ENCODE measurements at regions not wholly inside any gene's neighbourhood (a gene's known extent, or its start where the extent isn't known, plus 50 kb on each side); places are given as distances from the start of the nearest gene placed in this dataset.

DNA sequence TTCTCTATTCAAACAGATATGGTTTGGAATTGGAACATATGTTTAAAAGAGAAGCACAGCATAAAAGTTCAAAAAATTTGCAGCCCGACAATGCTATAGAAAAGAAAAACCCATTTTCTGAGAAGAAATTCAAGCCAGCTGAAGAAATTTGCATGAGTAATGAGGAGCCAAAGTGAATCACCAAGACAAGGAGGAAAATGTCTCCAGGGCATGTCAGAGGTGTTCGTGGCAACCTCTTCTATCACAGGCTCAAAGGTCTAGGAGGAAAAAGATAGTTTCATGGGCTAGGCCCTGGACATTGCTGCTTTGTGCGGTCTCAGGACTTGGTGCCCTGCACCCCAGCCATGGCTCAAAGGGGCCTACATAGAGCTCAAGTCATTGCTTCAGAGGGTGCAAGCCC, 134.8 kb upstream of the ADAMTS16 start:
- no peak for DNase-seq (ENCODE audit: low read depth)
- TF ChIP-seq, protein P1, sequence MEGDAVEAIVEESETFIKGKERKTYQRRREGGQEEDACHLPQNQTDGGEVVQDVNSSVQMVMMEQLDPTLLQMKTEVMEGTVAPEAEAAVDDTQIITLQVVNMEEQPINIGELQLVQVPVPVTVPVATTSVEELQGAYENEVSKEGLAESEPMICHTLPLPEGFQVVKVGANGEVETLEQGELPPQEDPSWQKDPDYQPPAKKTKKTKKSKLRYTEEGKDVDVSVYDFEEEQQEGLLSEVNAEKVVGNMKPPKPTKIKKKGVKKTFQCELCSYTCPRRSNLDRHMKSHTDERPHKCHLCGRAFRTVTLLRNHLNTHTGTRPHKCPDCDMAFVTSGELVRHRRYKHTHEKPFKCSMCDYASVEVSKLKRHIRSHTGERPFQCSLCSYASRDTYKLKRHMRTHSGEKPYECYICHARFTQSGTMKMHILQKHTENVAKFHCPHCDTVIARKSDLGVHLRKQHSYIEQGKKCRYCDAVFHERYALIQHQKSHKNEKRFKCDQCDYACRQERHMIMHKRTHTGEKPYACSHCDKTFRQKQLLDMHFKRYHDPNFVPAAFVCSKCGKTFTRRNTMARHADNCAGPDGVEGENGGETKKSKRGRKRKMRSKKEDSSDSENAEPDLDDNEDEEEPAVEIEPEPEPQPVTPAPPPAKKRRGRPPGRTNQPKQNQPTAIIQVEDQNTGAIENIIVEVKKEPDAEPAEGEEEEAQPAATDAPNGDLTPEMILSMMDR (conservative IDR thresholded peaks at IDR 0.05; ENCODE audit: control insufficient read depth, insufficient read depth, low read depth, low read length) = no peak
- H3K4me3 ChIP-seq (ENCODE audit: control insufficient read depth, low read depth, low read length) = no peak overlapping the region

DNA sequence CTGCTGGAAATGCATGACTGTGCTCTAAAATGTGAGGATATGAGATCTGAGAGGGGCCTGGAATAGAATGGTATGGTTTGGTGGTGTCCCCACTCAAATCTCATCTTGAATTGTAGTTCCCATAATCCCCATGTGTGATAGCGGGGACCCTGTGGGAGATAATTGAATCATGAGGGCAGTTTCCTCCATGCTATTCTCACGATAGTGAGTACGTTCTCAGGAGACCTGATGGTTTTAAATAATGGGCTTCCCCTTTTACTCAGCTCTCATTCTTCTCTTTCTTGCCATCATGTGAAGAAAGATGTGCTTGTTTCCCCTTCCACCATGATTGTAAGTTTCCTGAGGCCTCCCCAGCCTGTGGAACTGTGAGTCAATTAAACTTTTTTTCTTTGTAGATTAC, 133.6 kb upstream of the ADAMTS16 start:
- no peak for DNase-seq (ENCODE audit: low read depth)

DNA sequence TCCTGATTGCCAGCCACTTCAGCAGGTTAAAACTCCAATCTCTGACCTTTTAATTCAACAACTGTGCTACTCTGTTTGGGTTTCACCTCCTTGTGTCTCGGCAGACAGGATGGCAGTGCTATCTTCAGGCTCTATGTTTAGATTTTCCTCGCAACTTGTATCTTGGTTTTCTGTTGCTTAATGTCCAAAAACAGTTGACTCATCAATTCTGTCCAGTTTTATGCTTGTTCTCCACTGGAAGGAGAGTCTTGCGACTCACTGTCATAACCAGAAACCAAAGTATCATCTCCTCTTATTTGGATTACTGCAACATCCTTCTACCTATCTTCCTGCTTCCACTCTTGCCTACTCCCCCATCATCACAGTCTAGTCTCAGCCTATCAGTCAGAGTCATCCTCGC, 130.9 kb upstream of the ADAMTS16 start:
- no peak overlapping the region for H3K4me3 ChIP-seq (ENCODE audit: control insufficient read depth, low read depth, low read length)
- TF ChIP-seq, protein P1 (conservative IDR thresholded peaks at IDR 0.05; ENCODE audit: control insufficient read depth, insufficient read depth, low read depth, low read length) = no peak
- DNase-seq (ENCODE audit: low read depth) = peak; percentile 3

More for the DNA sequence above, 133.6 kb upstream of the ADAMTS16 start:
- no peak overlapping the region for H3K4me3 ChIP-seq (ENCODE audit: control insufficient read depth, low read depth, low read length)
- TF ChIP-seq, protein P1 (conservative IDR thresholded peaks at IDR 0.05; ENCODE audit: control insufficient read depth, insufficient read depth, low read depth, low read length) = no peak

DNA sequence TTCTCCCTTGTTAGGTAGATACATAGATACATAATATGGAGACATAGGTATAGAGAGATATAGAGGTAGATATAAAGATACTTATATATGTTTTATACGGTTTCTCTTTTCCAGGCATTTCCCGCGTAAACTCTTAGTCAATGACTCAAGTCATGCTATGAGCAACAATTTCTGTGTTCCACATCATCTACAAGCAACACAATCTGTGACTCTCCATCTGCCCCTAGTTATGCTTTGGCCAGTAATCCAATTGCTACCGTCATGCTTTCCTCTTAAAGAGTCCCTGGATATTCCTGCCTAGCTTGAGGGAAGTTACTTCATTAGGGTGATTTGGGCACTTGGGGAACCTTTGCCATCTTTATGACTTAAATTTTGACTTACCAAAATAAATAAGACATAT, 129.0 kb upstream of the ADAMTS16 start:
- TF ChIP-seq, protein P1 (conservative IDR thresholded peaks at IDR 0.05; ENCODE audit: control insufficient read depth, insufficient read depth, low read depth, low read length) = no peak
- peak; percentile 29 for DNase-seq (ENCODE audit: low read depth)
- H3K4me3 ChIP-seq (ENCODE audit: control insufficient read depth, low read depth, low read length) = no peak overlapping the region

DNA sequence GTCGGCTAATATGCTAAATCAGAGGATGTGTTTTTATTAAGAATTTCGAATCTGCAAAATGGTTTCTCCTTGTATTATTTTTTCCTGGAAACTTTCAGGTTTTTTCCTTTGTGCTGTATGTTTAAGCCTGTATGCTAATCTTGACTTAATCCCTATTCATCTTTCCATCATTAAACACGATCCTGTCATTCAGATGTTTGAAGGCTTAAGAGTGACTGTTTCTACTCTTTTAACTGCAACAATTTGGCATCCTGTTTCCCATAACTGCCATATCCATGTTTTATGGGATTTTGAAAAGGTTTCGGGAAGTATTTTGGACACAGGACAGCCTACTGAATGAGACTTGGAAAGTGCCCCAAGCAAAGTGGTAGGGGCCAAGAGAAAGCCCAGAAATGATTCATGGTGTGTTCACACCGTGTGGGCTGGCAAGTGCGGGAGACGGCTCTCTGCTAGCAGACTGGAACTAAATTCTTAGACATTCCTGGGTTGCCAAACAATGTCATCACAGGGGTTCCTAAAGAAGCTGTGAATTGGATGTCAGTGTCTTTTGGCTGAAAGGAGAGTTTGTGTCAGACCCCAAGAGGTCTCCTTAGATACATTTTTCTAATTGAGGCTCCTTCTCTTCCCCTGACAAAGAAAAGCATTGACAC, 125.4 kb upstream of the ADAMTS16 start:
- H3K4me3 ChIP-seq (ENCODE audit: control insufficient read depth, low read depth, low read length) = no peak overlapping the region
- TF ChIP-seq, protein P1 (conservative IDR thresholded peaks at IDR 0.05; ENCODE audit: control insufficient read depth, insufficient read depth, low read depth, low read length) = no peak
- DNase-seq (ENCODE audit: low read depth) = peak; percentile 68

DNA sequence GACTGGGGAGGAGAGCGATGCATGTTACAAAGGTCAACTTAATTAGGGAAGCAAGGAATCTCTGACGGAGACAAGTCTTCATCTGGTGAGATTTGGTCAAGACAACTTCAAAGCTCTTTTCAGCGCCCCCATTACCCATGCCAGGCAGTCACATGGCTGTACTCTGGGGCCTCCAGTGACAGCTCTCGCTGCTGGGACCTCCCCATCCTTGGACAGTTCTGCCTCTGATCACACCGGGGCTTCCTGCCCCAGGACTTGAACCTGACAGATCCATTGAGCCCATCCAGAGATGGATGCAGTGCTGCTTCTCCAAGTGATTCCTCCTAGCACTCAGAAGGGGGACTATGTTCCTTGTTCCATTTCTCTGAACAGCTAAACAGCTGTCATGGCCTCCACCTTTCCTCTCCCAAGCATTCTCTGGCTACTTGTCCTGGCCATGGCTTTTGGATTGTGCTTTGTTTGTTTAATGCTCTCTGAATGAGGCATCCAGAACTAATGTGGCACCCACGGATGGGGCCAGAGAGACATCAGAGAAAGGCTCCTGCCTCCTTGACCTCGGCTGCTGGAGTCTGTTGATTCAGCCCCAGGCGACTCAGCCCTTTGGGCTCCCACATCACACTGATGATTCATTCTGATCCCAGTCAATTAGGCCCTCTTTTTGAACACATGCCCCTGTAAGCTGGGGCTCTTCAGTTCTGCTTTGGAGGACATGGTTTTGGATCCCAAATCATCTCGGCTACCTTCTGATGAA, 122.1 kb upstream of the ADAMTS16 start:
- no peak overlapping the region for H3K4me3 ChIP-seq (ENCODE audit: control insufficient read depth, low read depth, low read length)
- TF ChIP-seq, protein P1 (conservative IDR thresholded peaks at IDR 0.05; ENCODE audit: control insufficient read depth, insufficient read depth, low read depth, low read length) = no peak
- DNase-seq (ENCODE audit: low read depth) = peak; percentile 74
